Right lobe of liver (tissue), 6 donors: ENCODE measurements at regions not wholly inside any gene's neighbourhood (a gene's known extent, or its start where the extent isn't known, plus 50 kb on each side); places are given as distances from the start of the nearest gene placed in this dataset.

ENCODE experiments used
- ATAC-seq, 4 donors: fragments of 200-7000 bp; cut with Tn5 transposase; one replicate each; pipeline ENCODE4 v1.9.1; 2020; ENCODE audit warnings: mild to moderate bottlenecking in 4 of 4, moderate library complexity in 4 of 4
- DNase-seq, 3 donors: peaks; one replicate each; pipeline ENCODE4 v3.0.0-alpha.2; 2020
- H3K27ac ChIP-seq, 3 donors: fragments of 200-600 bp; one replicate each; pipeline ENCODE4 v1.8.0; 2022
- H3K27me3 ChIP-seq, 2 donors: fragments of 200-600 bp; one replicate each; pipeline ENCODE4 v1.8.0; 2022
- H3K36me3 ChIP-seq, 4 donors: fragments of 200-600 bp; sonication (generic) in 1 of 4; one replicate each; pipeline versions ENCODE4 v1.5.1 to v1.8.0; 2017 to 2022; ENCODE audit warnings: control low read depth in 1 of 4
- H3K4me1 ChIP-seq, 4 donors: fragments of 200-600 bp; sonication (generic) in 1 of 4; one replicate each; pipeline versions ENCODE4 v1.5.1 to v1.8.0; 2017 to 2022; ENCODE audit warnings: control low read depth in 1 of 4
- H3K4me3 ChIP-seq, 3 donors: fragments of 200-600 bp; one replicate each; pipeline ENCODE4 v1.8.0; 2022
- H3K9me3 ChIP-seq, 4 donors: fragments of 200-600 bp; sonication (generic) in 1 of 4; one replicate each; pipeline versions ENCODE4 v1.5.1 to v1.8.0; 2017 to 2022; ENCODE audit warnings: control low read depth in 1 of 4
- POLR2A ChIP-seq: fragments of 450-650 bp; IDR thresholded peaks from one replicate; pipeline ENCODE4 v1.6.1; 2017; ENCODE audit warnings: antibody characterized with exemption, mild to moderate bottlenecking
- WGBS: methylation state at CpG from one replicate; pipeline ENCODE4 v1.1.6; 2018; ENCODE audit warnings: low coverage, low lambda C conversion rate; ENCODE audit not compliant: insufficient coverage; ENCODE audit errors: missing lambda C conversion rate; 5-methylcytosine and 5-hydroxymethylcytosine counted together
- intact Hi-C, 2 donors: fragments of 100-400 bp; cut with DNase I; formaldehyde crosslinking; loops; one replicate each; pipeline versions ENCODE4 v1.11.2 to v1.14.1; 2022
- TF ChIP-seq, protein P1 (sequence below), 4 donors: fragments of 200-600 bp in 3 of 4; fragments of 450-650 bp in 1 of 4; IDR thresholded peaks; one replicate each; pipeline versions ENCODE4 v1.5.1 to v1.8.0; 2016 to 2022; ENCODE audit warnings: antibody characterized with exemption in 4 of 4, mild to moderate bottlenecking in 2 of 4
- donor health status: DM: no; HTN: yes; CAD: no.
- donor health status: DM: no; HTN: no; CAD: no.
- donor health status: DM: no; HTN: no; CAD: no.
- donor health status: DM: no; HTN: yes; CAD: no.
- donor health status: DM: no; HTN: yes; CAD: no.

DNA sequence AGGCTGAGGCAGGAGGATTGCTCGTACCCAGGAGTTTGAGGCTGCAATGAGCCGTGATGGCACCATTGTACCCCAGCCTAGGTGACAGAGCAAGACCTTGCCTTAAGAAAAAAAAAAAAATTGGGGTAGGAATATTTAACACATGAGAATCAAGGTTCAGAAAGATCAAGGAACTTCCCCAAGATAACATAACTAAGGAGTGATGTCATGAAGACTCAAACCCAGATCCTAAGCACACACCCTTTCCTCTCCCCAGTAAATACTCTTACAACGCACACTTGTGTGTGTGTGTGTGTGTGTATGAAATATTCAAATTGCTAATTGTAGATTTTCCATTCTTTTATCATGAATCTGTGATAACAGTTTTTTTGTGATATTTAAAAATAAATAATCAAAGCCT, 90.6 kb upstream of the NUDT4 start:
- H3K36me3 ChIP-seq: no peaks in the 10 kb centered on the region
- WGBS: 87% methylated on average over 3 of the region's 3 CpGs
- intact Hi-C loops: no loop called here
- no peak overlapping the region for H3K4me3 ChIP-seq
- no peak overlapping the region for H3K27ac ChIP-seq
- TF ChIP-seq POLR2A: no peak
- TF ChIP-seq, protein P1, sequence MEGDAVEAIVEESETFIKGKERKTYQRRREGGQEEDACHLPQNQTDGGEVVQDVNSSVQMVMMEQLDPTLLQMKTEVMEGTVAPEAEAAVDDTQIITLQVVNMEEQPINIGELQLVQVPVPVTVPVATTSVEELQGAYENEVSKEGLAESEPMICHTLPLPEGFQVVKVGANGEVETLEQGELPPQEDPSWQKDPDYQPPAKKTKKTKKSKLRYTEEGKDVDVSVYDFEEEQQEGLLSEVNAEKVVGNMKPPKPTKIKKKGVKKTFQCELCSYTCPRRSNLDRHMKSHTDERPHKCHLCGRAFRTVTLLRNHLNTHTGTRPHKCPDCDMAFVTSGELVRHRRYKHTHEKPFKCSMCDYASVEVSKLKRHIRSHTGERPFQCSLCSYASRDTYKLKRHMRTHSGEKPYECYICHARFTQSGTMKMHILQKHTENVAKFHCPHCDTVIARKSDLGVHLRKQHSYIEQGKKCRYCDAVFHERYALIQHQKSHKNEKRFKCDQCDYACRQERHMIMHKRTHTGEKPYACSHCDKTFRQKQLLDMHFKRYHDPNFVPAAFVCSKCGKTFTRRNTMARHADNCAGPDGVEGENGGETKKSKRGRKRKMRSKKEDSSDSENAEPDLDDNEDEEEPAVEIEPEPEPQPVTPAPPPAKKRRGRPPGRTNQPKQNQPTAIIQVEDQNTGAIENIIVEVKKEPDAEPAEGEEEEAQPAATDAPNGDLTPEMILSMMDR (IDR thresholded peaks at IDR 0.05): no peak
- H3K9me3 ChIP-seq: no peaks in the 10 kb centered on the region
- H3K27me3 ChIP-seq: no peaks in the 10 kb centered on the region
- H3K4me1 ChIP-seq: no peaks in the 10 kb centered on the region
- no peak for DNase-seq
- ATAC-seq: no peak

DNA sequence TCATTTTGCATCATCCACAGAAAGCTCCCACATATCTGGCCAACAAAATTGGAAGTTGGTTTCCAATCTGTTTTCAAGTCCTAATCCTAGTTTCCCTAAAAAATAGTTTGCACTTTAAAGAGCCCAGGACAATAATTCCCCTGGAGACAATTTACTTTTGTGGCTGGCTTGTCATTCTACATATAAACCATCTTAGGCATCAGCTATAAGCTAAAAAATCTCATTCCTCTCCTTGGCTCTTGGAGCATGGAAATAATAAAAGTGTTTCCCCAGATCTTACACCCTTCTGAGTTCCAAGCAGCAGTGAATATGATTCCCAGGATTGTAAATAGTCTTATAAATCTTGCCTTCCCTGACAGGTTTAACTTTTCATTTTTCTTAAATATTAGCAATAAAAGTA, 89.1 kb upstream of the NUDT4 start:
- Histone ChIP-seq H3K27me3 (no peaks in the 10 kb centered on the region), H3K4me1 (no peaks in the 10 kb centered on the region), H3K36me3 (no peaks in the 10 kb centered on the region), H3K4me3 (no peak overlapping the region), H3K9me3 (no peaks in the 10 kb centered on the region), H3K27ac (no peak overlapping the region)
- ATAC-seq (no peak), DNase-seq (no peak)
- intact Hi-C loops: no loop called here
- TF ChIP-seq, protein P1 (IDR thresholded peaks at IDR 0.05): no peak
- no peak for TF ChIP-seq POLR2A

DNA sequence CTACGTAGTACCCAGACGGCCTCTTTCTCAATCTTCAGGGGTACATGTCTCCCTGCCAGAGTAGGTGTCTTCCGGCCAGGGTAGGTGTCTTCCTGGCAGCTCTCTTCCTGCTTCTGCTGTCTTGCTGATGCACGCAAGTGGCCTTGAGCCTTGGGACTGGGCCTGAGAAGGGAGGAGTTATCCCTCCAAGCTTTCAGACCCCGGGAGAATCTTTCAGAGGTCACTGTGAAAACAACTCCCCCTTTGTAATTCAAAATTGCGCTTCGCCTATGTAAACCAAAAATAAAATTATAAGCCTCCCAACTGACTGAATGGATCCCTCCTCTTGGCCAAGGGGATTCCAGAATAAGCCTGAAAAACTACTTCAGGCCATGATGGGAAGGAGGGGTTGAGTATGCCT, 87.3 kb upstream of the NUDT4 start:
- H3K36me3 ChIP-seq: no peaks in the 10 kb centered on the region
- DNase-seq (no peak), ATAC-seq (no peak)
- 100% methylated on average over 2 of the region's 7 CpGs for WGBS
- intact Hi-C loops: no loop called here
- no peaks in the 10 kb centered on the region for H3K4me1 ChIP-seq
- no peak overlapping the region for H3K4me3 ChIP-seq
- H3K9me3 ChIP-seq: no peaks in the 10 kb centered on the region
- H3K27ac ChIP-seq: no peak overlapping the region
- no peak for TF ChIP-seq POLR2A
- TF ChIP-seq, protein P1 (IDR thresholded peaks at IDR 0.05): no peak
- no peaks in the 10 kb centered on the region for H3K27me3 ChIP-seq

DNA sequence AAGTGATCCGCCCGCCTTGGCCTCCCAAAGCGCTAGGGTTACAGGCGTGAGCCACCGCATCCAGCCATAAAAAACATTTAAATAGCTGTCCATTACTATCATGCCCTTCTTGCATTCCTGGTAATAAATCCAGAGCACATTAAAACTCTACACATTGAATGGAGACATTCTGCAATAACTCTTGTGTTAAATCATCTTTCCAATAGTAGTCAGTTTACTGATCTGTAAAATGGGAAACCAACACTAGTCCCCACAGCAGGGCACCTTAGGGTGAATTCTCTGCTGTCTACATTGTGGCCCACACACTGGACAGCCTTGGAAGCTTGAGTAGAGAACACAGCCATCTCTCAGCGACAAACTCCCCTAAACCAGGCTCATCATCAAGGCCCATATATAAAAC, 85.5 kb upstream of the NUDT4 start:
- intact Hi-C loops: no loop called here
- no peaks in the 10 kb centered on the region for H3K9me3 ChIP-seq
- ATAC-seq (no peak), DNase-seq (no peak)
- H3K4me1 ChIP-seq: no peaks in the 10 kb centered on the region
- TF ChIP-seq POLR2A: no peak
- TF ChIP-seq, protein P1 (IDR thresholded peaks at IDR 0.05): no peak
- H3K4me3 ChIP-seq: no peak overlapping the region
- no peaks in the 10 kb centered on the region for H3K27me3 ChIP-seq
- H3K36me3 ChIP-seq: no peaks in the 10 kb centered on the region
- WGBS: 92% methylated on average over 1 of the region's 6 CpGs
- H3K27ac ChIP-seq: no peak overlapping the region

DNA sequence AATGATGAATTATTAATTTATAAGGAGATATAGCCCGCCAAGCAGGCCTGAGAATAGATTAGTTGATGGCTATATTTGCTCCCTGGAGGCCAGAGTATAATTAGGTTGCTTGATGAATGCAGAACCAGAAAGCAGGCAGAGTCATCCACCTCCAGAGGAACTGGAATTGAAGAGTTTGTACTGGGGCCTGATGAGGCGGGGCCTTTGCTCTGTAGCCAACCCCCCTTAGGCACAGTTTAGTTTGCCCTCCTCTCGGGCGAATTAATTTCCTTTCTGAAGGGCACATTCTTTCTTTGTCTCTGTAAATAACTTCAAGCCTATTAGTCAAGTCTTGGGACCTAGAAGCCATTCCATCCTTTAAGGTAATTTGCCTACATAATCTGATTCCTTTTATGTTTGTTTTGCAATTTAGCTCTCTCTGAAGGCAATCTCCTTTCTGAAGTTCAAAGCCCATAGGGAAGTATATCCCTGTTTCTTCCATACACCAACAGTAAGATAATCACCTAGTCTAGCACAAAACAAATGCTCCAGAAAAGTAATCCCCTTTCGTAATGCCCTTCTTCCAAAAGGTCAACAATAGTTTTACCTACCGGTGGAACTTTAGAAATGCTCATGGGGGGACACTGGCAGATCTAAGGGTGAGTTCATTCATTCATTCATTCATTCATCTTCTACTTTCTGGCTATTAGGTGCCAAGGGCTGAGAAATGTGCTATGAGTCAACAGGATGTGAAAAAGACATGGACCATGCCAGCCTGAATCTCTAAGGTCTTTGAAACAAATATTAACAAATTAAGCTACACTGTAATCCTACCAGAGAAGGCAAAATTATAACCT, 84.8 kb upstream of the NUDT4 start:
- no peaks in the 10 kb centered on the region for H3K9me3 ChIP-seq
- no peak overlapping the region for H3K4me3 ChIP-seq
- WGBS: 86% methylated on average over 5 of the region's 6 CpGs
- DNase-seq (no peak), ATAC-seq (no peak)
- H3K27ac ChIP-seq: no peak overlapping the region
- intact Hi-C loops: no loop called here
- H3K4me1 ChIP-seq: no peaks in the 10 kb centered on the region
- TF ChIP-seq POLR2A: no peak
- TF ChIP-seq, protein P1 (IDR thresholded peaks at IDR 0.05): no peak
- H3K36me3 ChIP-seq: no peaks in the 10 kb centered on the region
- no peaks in the 10 kb centered on the region for H3K27me3 ChIP-seq
